ENCODE measurements at regions not wholly inside any gene's neighbourhood (a gene's known extent, or its start where the extent isn't known, plus 50 kb on each side); places are given as distances from the start of the nearest gene placed in this dataset.

DNA sequence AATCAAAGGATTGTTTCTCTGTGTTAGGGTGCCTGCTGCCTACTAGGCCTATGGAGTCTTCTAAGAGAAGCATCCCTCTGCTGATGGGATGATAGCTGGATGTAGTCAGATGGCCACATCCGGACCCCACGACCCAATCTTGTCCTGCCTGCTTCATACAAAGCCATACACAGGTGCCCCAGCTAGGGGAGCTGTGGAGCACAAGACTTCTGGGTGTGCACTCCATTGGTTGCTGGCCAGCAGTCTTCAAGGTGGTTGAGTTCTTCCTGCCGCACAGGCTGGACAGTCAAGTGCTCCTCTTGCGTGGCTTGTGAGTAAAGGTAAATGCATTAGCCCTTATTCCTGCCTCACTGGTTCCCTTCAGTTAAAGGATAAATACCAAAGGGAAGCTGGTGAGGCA, 120.2 kb downstream of the TEX36 start:
- no peak overlapping the region for H3K27ac ChIP-seq
- H3K4me3 ChIP-seq, result no peak overlapping the region
- DNase-seq (ENCODE audit: low spot score), result no peak
- TF ChIP-seq, protein P1, sequence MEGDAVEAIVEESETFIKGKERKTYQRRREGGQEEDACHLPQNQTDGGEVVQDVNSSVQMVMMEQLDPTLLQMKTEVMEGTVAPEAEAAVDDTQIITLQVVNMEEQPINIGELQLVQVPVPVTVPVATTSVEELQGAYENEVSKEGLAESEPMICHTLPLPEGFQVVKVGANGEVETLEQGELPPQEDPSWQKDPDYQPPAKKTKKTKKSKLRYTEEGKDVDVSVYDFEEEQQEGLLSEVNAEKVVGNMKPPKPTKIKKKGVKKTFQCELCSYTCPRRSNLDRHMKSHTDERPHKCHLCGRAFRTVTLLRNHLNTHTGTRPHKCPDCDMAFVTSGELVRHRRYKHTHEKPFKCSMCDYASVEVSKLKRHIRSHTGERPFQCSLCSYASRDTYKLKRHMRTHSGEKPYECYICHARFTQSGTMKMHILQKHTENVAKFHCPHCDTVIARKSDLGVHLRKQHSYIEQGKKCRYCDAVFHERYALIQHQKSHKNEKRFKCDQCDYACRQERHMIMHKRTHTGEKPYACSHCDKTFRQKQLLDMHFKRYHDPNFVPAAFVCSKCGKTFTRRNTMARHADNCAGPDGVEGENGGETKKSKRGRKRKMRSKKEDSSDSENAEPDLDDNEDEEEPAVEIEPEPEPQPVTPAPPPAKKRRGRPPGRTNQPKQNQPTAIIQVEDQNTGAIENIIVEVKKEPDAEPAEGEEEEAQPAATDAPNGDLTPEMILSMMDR (IDR thresholded peaks at IDR 0.05), result no peak

DNA sequence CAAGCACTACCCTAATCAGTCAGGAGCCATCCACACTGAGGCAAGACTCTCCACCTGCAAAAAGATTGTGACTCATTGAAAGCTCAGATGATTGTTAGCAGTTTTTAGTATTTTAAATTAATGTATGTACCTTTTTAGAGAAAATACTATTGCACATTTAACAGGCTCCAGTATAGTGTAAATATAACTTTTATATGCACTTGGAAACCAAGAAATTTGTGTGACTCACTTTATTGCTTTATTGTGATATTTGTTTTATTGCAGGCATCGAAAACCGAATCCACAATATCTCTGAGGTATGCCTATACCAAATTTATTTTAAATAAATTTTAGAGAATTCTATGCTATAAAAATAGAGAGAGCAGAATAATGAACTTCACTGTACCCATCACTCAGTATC, 122.0 kb downstream of the TEX36 start:
- TF ChIP-seq, protein P1 (IDR thresholded peaks at IDR 0.05), result no peak
- no peak for DNase-seq (ENCODE audit: low spot score)
- H3K27ac ChIP-seq, result no peak overlapping the region
- H3K4me3 ChIP-seq, result no peak overlapping the region

DNA sequence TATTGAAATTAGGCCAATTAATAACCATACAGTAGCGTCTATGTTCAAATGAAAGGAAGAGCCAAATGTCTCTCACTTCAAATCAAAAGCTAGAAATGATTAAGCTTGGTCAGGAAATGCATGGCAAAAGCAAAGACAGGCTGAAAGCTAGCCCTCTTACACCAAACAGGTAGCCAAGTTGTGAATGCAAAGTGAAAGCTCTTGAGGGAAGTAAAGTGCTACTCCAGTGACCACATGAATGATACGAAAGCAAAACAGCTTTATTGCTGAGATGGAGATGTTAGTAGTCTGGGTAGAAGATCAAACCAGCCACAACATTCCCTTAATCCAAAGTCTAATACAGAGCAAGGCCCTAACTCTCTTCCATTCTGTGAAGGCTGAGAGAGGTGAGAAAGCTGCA, 123.8 kb downstream of the TEX36 start:
- TF ChIP-seq, protein P1 (IDR thresholded peaks at IDR 0.05), result no peak
- no peak for DNase-seq (ENCODE audit: low spot score)

DNA sequence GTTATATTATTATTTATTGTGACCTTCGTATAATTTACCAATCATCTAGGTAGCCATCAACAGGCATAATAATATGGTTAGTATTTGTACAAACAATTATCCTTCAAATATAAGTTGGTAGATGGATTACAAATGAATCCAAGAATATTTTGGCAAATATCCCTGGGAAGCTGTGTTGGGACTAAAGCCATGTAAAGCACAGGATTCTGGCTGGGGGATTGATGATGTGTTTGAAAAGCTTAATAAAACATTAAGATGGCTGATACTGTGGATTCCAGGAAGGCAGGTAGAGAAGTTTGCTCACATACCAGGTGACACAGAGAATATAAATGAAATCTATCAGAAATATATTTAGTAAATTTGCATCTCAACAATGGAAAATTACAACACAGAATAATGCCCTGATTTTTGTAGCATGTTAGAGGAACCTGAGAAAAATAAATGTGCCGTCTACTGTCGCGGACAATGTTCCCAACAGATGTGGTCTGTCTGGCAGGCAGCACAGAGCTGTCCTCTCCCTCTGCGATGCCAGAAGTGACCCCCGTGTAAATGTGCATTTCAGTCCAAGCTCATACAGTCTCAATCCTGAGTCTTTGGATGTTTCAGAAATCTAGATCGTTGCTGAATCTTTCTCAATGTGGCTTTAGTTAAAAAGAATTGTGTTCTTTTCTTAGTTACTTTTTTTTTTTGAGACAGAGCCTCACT, 125.0 kb downstream of the TEX36 start:
- H3K27ac ChIP-seq, result no peak overlapping the region
- no peak overlapping the region for H3K4me3 ChIP-seq
- DNase-seq (ENCODE audit: low spot score), result no peak
- TF ChIP-seq, protein P1 (IDR thresholded peaks at IDR 0.05), result no peak

More for the DNA sequence above, 123.8 kb downstream of the TEX36 start:
- Histone ChIP-seq H3K27ac (no peak overlapping the region), H3K4me3 (no peak overlapping the region)

DNA sequence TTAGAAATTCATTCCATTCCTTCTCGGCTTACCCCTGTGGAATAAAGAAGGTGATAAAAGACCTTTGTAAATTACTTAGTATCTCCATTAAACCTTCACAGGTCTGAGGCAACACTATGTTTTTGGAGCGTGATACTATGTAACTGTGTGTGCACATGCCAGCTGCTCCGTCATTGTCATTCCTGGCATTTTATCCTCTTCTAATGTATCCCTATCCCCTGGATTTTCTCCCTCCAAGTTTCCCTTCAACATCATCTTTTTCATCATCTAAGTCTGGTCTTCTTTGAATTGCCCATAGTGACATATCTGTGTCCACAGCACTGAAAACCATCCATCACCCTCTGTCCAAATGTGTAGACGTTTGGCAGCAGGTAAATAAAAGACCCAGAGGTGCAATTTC, 125.7 kb downstream of the TEX36 start:
- TF ChIP-seq, protein P1 (IDR thresholded peaks at IDR 0.05), result no peak
- DNase-seq (ENCODE audit: low spot score), result no peak
- Histone ChIP-seq H3K27ac (no peak overlapping the region), H3K4me3 (no peak overlapping the region)

DNA sequence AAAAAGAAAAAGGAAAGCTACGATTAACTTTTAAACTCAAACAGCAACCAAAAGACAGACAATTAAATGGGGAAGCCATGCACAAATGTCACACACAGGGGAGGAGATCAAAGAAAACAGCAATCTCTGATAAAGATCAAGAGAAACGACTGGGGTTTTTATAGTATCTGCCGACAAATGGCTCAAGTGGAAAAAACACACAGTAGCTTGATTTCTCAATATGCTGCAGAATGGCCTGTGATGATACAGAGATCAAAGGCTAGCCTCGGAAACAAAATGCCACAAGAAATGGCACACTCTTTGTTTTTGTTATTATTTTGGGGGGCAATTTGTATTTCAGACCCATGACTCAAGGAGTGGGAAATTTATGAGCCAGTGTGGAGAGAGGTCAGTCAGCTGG, 126.1 kb downstream of the TEX36 start:
- TF ChIP-seq, protein P1 (IDR thresholded peaks at IDR 0.05), result no peak

DNA sequence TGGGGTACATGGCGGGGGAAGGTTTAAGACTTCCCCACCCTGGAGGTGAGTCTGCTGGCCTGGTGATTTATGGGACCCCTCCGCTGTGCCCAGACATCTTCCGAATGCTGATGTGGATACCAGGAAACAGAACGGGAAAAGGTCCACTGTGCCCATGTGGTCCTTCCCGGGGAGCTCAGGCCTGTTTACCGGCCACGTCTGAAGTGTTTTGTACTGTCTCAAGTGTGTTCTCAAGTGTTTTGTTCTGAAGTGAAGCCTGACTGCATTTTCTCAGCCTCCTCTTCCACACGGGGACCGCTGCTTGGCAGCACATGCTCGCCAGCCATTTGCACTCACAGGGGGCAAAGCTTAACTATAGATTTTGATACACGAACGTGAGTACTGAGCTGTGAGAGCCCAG, 127.2 kb downstream of the TEX36 start:
- TF ChIP-seq, protein P1 (IDR thresholded peaks at IDR 0.05), result no peak

More for the DNA sequence above, 126.1 kb downstream of the TEX36 start:
- no peak overlapping the region for H3K4me3 ChIP-seq
- no peak for DNase-seq (ENCODE audit: low spot score)
- H3K27ac ChIP-seq, result no peak overlapping the region

More for the DNA sequence above, 127.2 kb downstream of the TEX36 start:
- no peak overlapping the region for H3K27ac ChIP-seq
- no peak overlapping the region for H3K4me3 ChIP-seq
- DNase-seq (ENCODE audit: low spot score), result no peak
